Uterus (tissue), 3 donors: ENCODE measurements at regions not wholly inside any gene's neighbourhood (a gene's known extent, or its start where the extent isn't known, plus 50 kb on each side); places are given as distances from the start of the nearest gene placed in this dataset.

Experiments
- DNase-seq, 2 donors: peaks; one replicate each; pipeline ENCODE4 v3.0.0-alpha.2; 2019 to 2020
- H3K27ac ChIP-seq, 2 donors: fragments of 200-600 bp; sonication (generic); 1 replicate in 1 of 2; 2 replicates in 1 of 2; pipeline ENCODE4 v1.5.1; 2016 to 2018
- H3K27me3 ChIP-seq, 2 donors: fragments of 200-600 bp; sonication (generic); one replicate each; pipeline ENCODE4 v1.5.1; 2018 to 2019; ENCODE audit warnings: control low read depth in 1 of 2
- H3K36me3 ChIP-seq, 2 donors: fragments of 200-600 bp; sonication (generic); one replicate each; pipeline ENCODE4 v1.5.1; 2019; ENCODE audit warnings: control low read depth in 1 of 2
- H3K4me1 ChIP-seq, 2 donors: fragments of 200-600 bp; sonication (generic); one replicate each; pipeline ENCODE4 v1.5.1; 2018 to 2019; ENCODE audit warnings: control low read depth in 1 of 2
- H3K4me3 ChIP-seq, 2 donors: fragments of 200-600 bp; sonication (generic); 1 replicate in 1 of 2; 2 replicates in 1 of 2; pipeline ENCODE4 v1.5.1; 2018 to 2019; ENCODE audit warnings: mild to moderate bottlenecking in 1 of 2
- H3K9me3 ChIP-seq, 2 donors: fragments of 200-600 bp; sonication (generic); one replicate each; pipeline ENCODE4 v1.5.1; 2019; ENCODE audit warnings: control low read depth in 1 of 2
- CTCF ChIP-seq, 4 experiments: fragments of 200-600 bp in 2 of 4; fragments of 450-650 bp in 2 of 4; sonication (generic) in 2 of 4; IDR thresholded peaks; one replicate each; pipeline ENCODE4 v1.5.1; 2016 to 2019; ENCODE audit warnings: antibody characterized with exemption in 4 of 4, mild to moderate bottlenecking in 2 of 4, moderate library complexity in 1 of 4
- POLR2A ChIP-seq, 2 donors: fragments of 450-650 bp; IDR thresholded peaks; one replicate each; pipeline ENCODE4 v1.6.1; 2016; ENCODE audit warnings: antibody characterized with exemption in 2 of 2, mild to moderate bottlenecking in 1 of 2, moderate library complexity in 1 of 2
- intact Hi-C: fragments of 100-400 bp; cut with DNase I; formaldehyde crosslinking; loops from one replicate; pipeline ENCODE4 v1.15.1; 2023; ENCODE audit warnings: low total_unique reads
- donor health status: DM: yes; HTN: yes; CAD: no.

- H3K4me1 ChIP-seq = no peaks in the 10 kb centered on the region
- H3K4me3 ChIP-seq = no peak overlapping the region
- no peaks in the 10 kb centered on the region for H3K9me3 ChIP-seq
- H3K27ac ChIP-seq = no peak overlapping the region
- no peaks in the 10 kb centered on the region for H3K36me3 ChIP-seq
- no peak for TF ChIP-seq CTCF (IDR thresholded peaks at IDR 0.05)
- TF ChIP-seq POLR2A (IDR thresholded peaks at IDR 0.05) = no peak
- DNase-seq = no peak
- intact Hi-C loops = no loop called here
- no peaks in the 10 kb centered on the region for H3K27me3 ChIP-seq
These were observed 492.5 kb downstream of the ARL4A start for GRCh38 chr7:13179775-13180523.

GRCh38 chr7:13181216-13181615 is 493.8 kb downstream of the ARL4A start:
- no peaks in the 10 kb centered on the region for H3K27me3 ChIP-seq
- intact Hi-C loops = no loop called here
- no peak overlapping the region for H3K4me3 ChIP-seq
- H3K27ac ChIP-seq = no peak overlapping the region
- no peak for DNase-seq
- no peaks in the 10 kb centered on the region for H3K4me1 ChIP-seq
- TF ChIP-seq POLR2A (IDR thresholded peaks at IDR 0.05) (no peak), CTCF (IDR thresholded peaks at IDR 0.05) (no peak)
- no peaks in the 10 kb centered on the region for H3K36me3 ChIP-seq
- no peaks in the 10 kb centered on the region for H3K9me3 ChIP-seq

GRCh38 chr7:13185139-13185538 is 497.7 kb downstream of the ARL4A start:
- intact Hi-C loops = no loop called here
- Histone ChIP-seq H3K4me3 (no peak overlapping the region), H3K27me3 (no peaks in the 10 kb centered on the region), H3K4me1 (no peaks in the 10 kb centered on the region), H3K9me3 (no peaks in the 10 kb centered on the region), H3K27ac (no peak overlapping the region), H3K36me3 (no peaks in the 10 kb centered on the region)
- TF ChIP-seq POLR2A (IDR thresholded peaks at IDR 0.05) (no peak), CTCF (IDR thresholded peaks at IDR 0.05) (no peak)
- no peak for DNase-seq

DNA sequence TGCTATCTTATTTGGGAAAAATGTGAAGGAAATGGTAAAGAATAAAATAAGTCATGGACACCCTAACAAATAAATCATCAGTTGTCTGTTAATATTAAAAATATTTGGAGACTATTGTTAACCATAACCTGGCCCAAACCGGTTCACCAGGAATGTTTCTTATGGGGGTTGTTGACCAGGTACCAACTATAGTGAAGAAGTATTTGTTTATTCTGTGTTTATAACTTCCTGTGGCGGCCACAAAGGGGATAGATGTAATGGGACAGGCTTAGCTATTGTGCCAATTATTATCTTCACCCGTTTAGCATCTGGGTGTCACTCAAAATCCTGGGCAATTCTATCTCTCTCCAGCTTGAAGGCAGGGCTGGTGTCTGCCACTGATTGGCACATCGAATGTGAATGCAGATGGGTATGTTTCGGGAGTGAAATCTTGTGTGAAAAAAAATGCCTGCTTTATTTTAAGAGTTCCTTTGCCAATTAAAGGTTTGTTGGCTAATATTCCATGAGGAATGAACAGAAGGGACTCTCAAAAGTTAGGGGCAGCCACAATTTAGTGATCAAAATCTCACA is 500.9 kb downstream of the ARL4A start:
- no peaks in the 10 kb centered on the region for H3K4me1 ChIP-seq
- no peaks in the 10 kb centered on the region for H3K36me3 ChIP-seq
- H3K27ac ChIP-seq = no peak overlapping the region
- no peaks in the 10 kb centered on the region for H3K27me3 ChIP-seq
- no peak for DNase-seq
- TF ChIP-seq POLR2A (IDR thresholded peaks at IDR 0.05) = no peak
- TF ChIP-seq CTCF (IDR thresholded peaks at IDR 0.05) = no peak
- no peak overlapping the region for H3K4me3 ChIP-seq
- intact Hi-C loops = no loop called here
- no peaks in the 10 kb centered on the region for H3K9me3 ChIP-seq

- DNase-seq = no peak
- intact Hi-C loops = no loop called here
- Histone ChIP-seq H3K9me3 (no peaks in the 10 kb centered on the region), H3K27ac (no peak overlapping the region), H3K36me3 (no peaks in the 10 kb centered on the region), H3K27me3 (no peaks in the 10 kb centered on the region), H3K4me3 (no peak overlapping the region), H3K4me1 (no peaks in the 10 kb centered on the region)
- TF ChIP-seq CTCF (IDR thresholded peaks at IDR 0.05) (no peak), POLR2A (IDR thresholded peaks at IDR 0.05) (no peak)
These were observed 501.5 kb downstream of the ARL4A start for GRCh38 chr7:13188922-13189321.
